IMR-90 (cell line): ENCODE measurements at regions not wholly inside any gene's neighbourhood (a gene's known extent, or its start where the extent isn't known, plus 50 kb on each side); places are given as distances from the start of the nearest gene placed in this dataset.
A peak's percentile ranks its signal among the peaks of the same experiment; 100 is the strongest.

Experiments used
- ATAC-seq: fragments of 200-7000 bp; cut with Tn5 transposase; 2 replicates; pipeline ENCODE4 v1.9.1; 2020; ENCODE audit warnings: low read depth, mild to moderate bottlenecking, moderate library complexity
- BruUV-seq: library from RNA; stranded (reverse); fragments of 400-500 nt; replicated peaks from 2 replicates; lab custom pipeline; 2021; lab: Mats Ljungman, UMichigan
- CTCF ChIA-PET: fragments of 300-600 bp; formaldehyde crosslinking; extraction: SDS; loops from one replicate; lab custom pipeline; 2021; ENCODE audit warnings: antibody characterized with exemption; lab: Yijun Ruan, JAX
- POLR2A ChIA-PET: fragments of 300-600 bp; sonication (Branson Sonifier 250); formaldehyde crosslinking; loops from one replicate; lab custom pipeline; 2022; ENCODE audit warnings: antibody characterized with exemption; ENCODE audit not compliant: unreplicated experiment; lab: Charles Lee
- DNase-seq: peaks from one replicate; pipeline ENCODE4 v3.0.0; 2013
- H2AFZ ChIP-seq: replicated peaks from 2 replicates; pipeline ENCODE3; 2013; ENCODE audit warnings: low read length, mild to moderate bottlenecking; ENCODE audit not compliant: poor library complexity
- H2AK5ac ChIP-seq: 2 replicates; pipeline ENCODE4 v1.6.1; 2013; ENCODE audit warnings: low read depth, low read length, inconsistent platforms
- H2AK9ac ChIP-seq: replicated peaks from 2 replicates; pipeline ENCODE3; 2013; ENCODE audit warnings: mild to moderate bottlenecking, low read depth, low read length, moderate library complexity; ENCODE audit not compliant: poor library complexity
- H2BK120ac ChIP-seq: 2 replicates; pipeline ENCODE4 v1.6.1; 2013; ENCODE audit warnings: low read depth, low read length, inconsistent platforms
- H2BK15ac ChIP-seq: 3 replicates; pipeline ENCODE4 v1.6.1; 2013; ENCODE audit warnings: low read depth, low read length, inconsistent platforms
- H2BK20ac ChIP-seq: 2 replicates; pipeline ENCODE4 v1.6.1; 2013; ENCODE audit warnings: low read depth, mild to moderate bottlenecking, inconsistent platforms, low read length, moderate library complexity
- H2BK5ac ChIP-seq: 2 replicates; pipeline ENCODE4 v1.6.1; 2013; ENCODE audit warnings: mild to moderate bottlenecking, low read depth, low read length, inconsistent platforms; ENCODE audit not compliant: poor library complexity, severe bottlenecking
- H3K14ac ChIP-seq: replicated peaks from 2 replicates; pipeline ENCODE4 v1.6.1; 2013; ENCODE audit warnings: low read depth, low read length, inconsistent platforms
- H3K18ac ChIP-seq: 2 replicates; pipeline ENCODE4 v1.6.1; 2013; ENCODE audit warnings: low read depth, low read length, control low read depth
- H3K23ac ChIP-seq: 2 replicates; pipeline ENCODE4 v1.6.1; 2013; ENCODE audit warnings: low read depth, low read length, inconsistent platforms
- H3K27ac ChIP-seq: 2 replicates; pipeline ENCODE4 v1.5.1; 2013; ENCODE audit warnings: mild to moderate bottlenecking, control low read depth, low read length; ENCODE audit not compliant: insufficient read depth
- H3K27me3 ChIP-seq: 2 replicates; pipeline ENCODE4 v1.6.1; 2013; ENCODE audit warnings: low read length; ENCODE audit not compliant: control insufficient read depth, insufficient read depth
- H3K36me3 ChIP-seq: 2 replicates; pipeline ENCODE4 v1.6.1; 2013; ENCODE audit warnings: low read length, mixed read lengths; ENCODE audit not compliant: control insufficient read depth, insufficient read depth
- H3K4ac ChIP-seq: 2 replicates; pipeline ENCODE4 v1.6.1; 2013; ENCODE audit warnings: low read depth, low read length, inconsistent platforms
- H3K4me1 ChIP-seq: 2 replicates; pipeline ENCODE4 v1.6.1; 2013; ENCODE audit warnings: low read length, mixed read lengths; ENCODE audit not compliant: control insufficient read depth, insufficient read depth
- H3K4me2 ChIP-seq: 2 replicates; pipeline ENCODE4 v1.6.1; 2013; ENCODE audit warnings: low read depth, mild to moderate bottlenecking, control low read depth, low read length, moderate library complexity
- H3K4me3 ChIP-seq: 2 replicates; pipeline ENCODE4 v1.5.1; 2013; ENCODE audit warnings: low read depth, mild to moderate bottlenecking, control low read depth, low read length, moderate library complexity; ENCODE audit not compliant: insufficient read depth
- H3K56ac ChIP-seq: 2 replicates; pipeline ENCODE4 v1.6.1; 2013; ENCODE audit warnings: low read length, inconsistent platforms; ENCODE audit not compliant: insufficient read depth; ENCODE audit errors: extremely low read depth
- H3K79me1 ChIP-seq, 2 experiments: 2 replicates each; pipeline ENCODE4 v1.6.1; 2013; ENCODE audit warnings: low read length in 2 of 2, inconsistent platforms in 1 of 2, low read depth in 1 of 2
- H3K9ac ChIP-seq: 2 replicates; pipeline ENCODE4 v1.6.1; 2013; ENCODE audit warnings: low read depth, low read length, control low read depth
- H3K9me1 ChIP-seq: 2 replicates; pipeline ENCODE4 v1.6.1; 2013; ENCODE audit warnings: low read length, inconsistent platforms; ENCODE audit not compliant: insufficient read depth
- H3K9me3 ChIP-seq: 2 replicates; pipeline ENCODE4 v1.6.1; 2013; ENCODE audit warnings: low read length; ENCODE audit not compliant: control insufficient read depth, insufficient read depth
- H4K20me1 ChIP-seq: 2 replicates; pipeline ENCODE4 v1.6.1; 2013; ENCODE audit warnings: low read length, inconsistent platforms; ENCODE audit not compliant: insufficient read depth
- H4K5ac ChIP-seq: 2 replicates; pipeline ENCODE4 v1.6.1; 2013; ENCODE audit warnings: mild to moderate bottlenecking, low read depth, low read length, control low read depth
- H4K8ac ChIP-seq, 2 experiments: 2 replicates each; pipeline ENCODE4 v1.6.1; 2013; ENCODE audit warnings: low read depth in 2 of 2, low read length in 2 of 2, control low read depth in 1 of 2, inconsistent platforms in 1 of 2
- H4K91ac ChIP-seq: 2 replicates; pipeline ENCODE4 v1.6.1; 2013; ENCODE audit warnings: low read depth, low read length, inconsistent platforms; ENCODE audit not compliant: insufficient read depth
- BHLHE40 ChIP-seq: fragments of 150-350 bp; IDR thresholded peaks from 2 replicates; pipeline ENCODE4 v1.6.1; 2016; ENCODE audit warnings: mild to moderate bottlenecking, low read depth, low read length
- CHD1 ChIP-seq: IDR thresholded peaks from 2 replicates; pipeline ENCODE4 v1.6.1; 2012; ENCODE audit warnings: low read depth, low read length, improper control_type of control experiment
- CTCF ChIP-seq: conservative IDR thresholded peaks from 2 replicates; pipeline ENCODE4 v1.5.1; 2012; ENCODE audit warnings: mild to moderate bottlenecking, low read depth, low read length, improper control_type of control experiment
- ELK1 ChIP-seq: fragments of 150-350 bp; IDR thresholded peaks from 2 replicates; pipeline ENCODE4 v1.6.1; 2016; ENCODE audit warnings: low read depth, mild to moderate bottlenecking, low read length, moderate library complexity, borderline replicate concordance
- MAZ ChIP-seq: IDR thresholded peaks from 2 replicates; pipeline ENCODE4 v1.6.1; 2012; ENCODE audit warnings: low read depth, mild to moderate bottlenecking, low read length, improper control_type of control experiment, moderate library complexity, borderline replicate concordance
- MXI1 ChIP-seq: IDR thresholded peaks from 2 replicates; pipeline ENCODE4 v1.6.1; 2012; ENCODE audit warnings: low read depth, mild to moderate bottlenecking, low read length, moderate library complexity, borderline replicate concordance
- NFE2L2 ChIP-seq: fragments of 150-350 bp; IDR thresholded peaks from 2 replicates; pipeline ENCODE4 v1.6.1; 2016; ENCODE audit warnings: low read depth, mild to moderate bottlenecking, low read length
- POLR2A ChIP-seq: IDR thresholded peaks from 2 replicates; pipeline ENCODE4 v1.6.1; 2012; ENCODE audit warnings: mild to moderate bottlenecking, low read depth, low read length
- RAD21 ChIP-seq: IDR thresholded peaks from 2 replicates; pipeline ENCODE4 v1.6.1; 2012; ENCODE audit warnings: low read length, improper control_type of control experiment
- RCOR1 ChIP-seq: IDR thresholded peaks from 2 replicates; pipeline ENCODE4 v1.6.1; 2012; ENCODE audit warnings: mild to moderate bottlenecking, low read length, improper control_type of control experiment; ENCODE audit not compliant: insufficient replicate concordance
- RFX5 ChIP-seq: IDR thresholded peaks from 2 replicates; pipeline ENCODE4 v1.8.0; 2012; ENCODE audit warnings: low read depth, mild to moderate bottlenecking, low read length, moderate library complexity
- SMC3 ChIP-seq: fragments of 150-350 bp; IDR thresholded peaks from 2 replicates; pipeline ENCODE4 v1.6.1; 2016; ENCODE audit warnings: low read depth, mild to moderate bottlenecking, antibody characterized with exemption, low read length, moderate library complexity
- USF2 ChIP-seq: fragments of 150-350 bp; IDR thresholded peaks from 2 replicates; pipeline ENCODE4 v1.6.1; 2017; ENCODE audit warnings: mild to moderate bottlenecking, antibody characterized with exemption, low read length, low read depth
- WGBS, 2 experiments: methylation state at CpG; one replicate each; pipeline versions ENCODE4 v1.1.5 to v1.1.7; 2013; ENCODE audit warnings: missing lambda C conversion rate in 2 of 2; ENCODE audit not compliant: insufficient read length in 1 of 2; ENCODE audit errors: extremely low coverage in 2 of 2; 5-methylcytosine and 5-hydroxymethylcytosine counted together
- dilution Hi-C: fragments of 300-500 bp; cut with HindIII; formaldehyde crosslinking; loops from one replicate; pipeline ENCODE4 v1.14.3; 2018; ENCODE audit warnings: low sequenced_read_pairs; ENCODE audit not compliant: unreplicated experiment
- in situ Hi-C: fragments of 300-500 bp; cut with MboI; formaldehyde crosslinking; loops from 3 replicates; pipeline ENCODE4 v1.14.3; 2019; ENCODE audit warnings: low sequenced_read_pairs, inconsistent platforms, mixed read lengths
- intact Hi-C: fragments of 100-400 bp; cut with micrococcal nuclease; formaldehyde crosslinking; loops from 2 replicates; pipeline ENCODE4 v1.10.0; 2022

GRCh38 chr2:54038835-54039234, 68.0 kb upstream of the PSME4 start:
- WGBS, 2 experiments = no CpG with 5 or more reads among the region's 1 CpG
- TF ChIP-seq MXI1 (no peak), POLR2A (no peak), MAZ (no peak), RCOR1 (no peak), ELK1 (no peak), CHD1 (no peak), RAD21 (no peak), USF2 (no peak), RFX5 (no peak), SMC3 (no peak), BHLHE40 (no peak), NFE2L2 (no peak), CTCF (no peak)
- no peak overlapping the region for H3K9ac ChIP-seq
- H2BK5ac ChIP-seq = no peak overlapping the region
- no peak overlapping the region for H3K56ac ChIP-seq
- H3K27ac ChIP-seq = no peak overlapping the region
- no peak overlapping the region for H4K5ac ChIP-seq
- H3K14ac ChIP-seq = no peak overlapping the region
- H3K27me3 ChIP-seq = no peaks in the 10 kb centered on the region
- peaks cover 0 to 4% of the 10 kb centered on the region in 2 experiments; a peak in 1 of 4 replicates for H3K79me1 ChIP-seq
- H4K8ac ChIP-seq = no peak overlapping the region
- no peak overlapping the region for H3K4me3 ChIP-seq
- H3K4me1 ChIP-seq = peaks cover 8% of the 10 kb centered on the region
- 0 out of 2 replicates have a peak overlapping the region, but pooled peaks have one; percentile 11 for H2AK5ac ChIP-seq
- H2BK120ac ChIP-seq = no peak overlapping the region
- POLR2A ChIA-PET = no interaction called here
- BruUV-seq = no TSS peak
- no peaks in the 10 kb centered on the region for H4K20me1 ChIP-seq
- no peaks in the 10 kb centered on the region for H3K9me3 ChIP-seq
- H2BK15ac ChIP-seq = no peak overlapping the region
- DNase-seq (no peak), ATAC-seq (no peak)
- in situ Hi-C loops (no loop called here), dilution Hi-C loops (no loop called here), intact Hi-C loops (no loop called here)
- no peak overlapping the region for H3K4ac ChIP-seq
- H3K18ac ChIP-seq = no peak overlapping the region
- peaks cover 5% of the 10 kb centered on the region; the same call in 1 of the 2 replicates for H3K9me1 ChIP-seq
- H2AFZ ChIP-seq = no peak overlapping the region
- H2AK9ac ChIP-seq = no peak overlapping the region
- no peak overlapping the region for H3K23ac ChIP-seq
- no peak overlapping the region for H4K91ac ChIP-seq
- no peak overlapping the region for H3K4me2 ChIP-seq
- CTCF ChIA-PET = interaction anchor here (1.2 kb wide), 1 partner anchor 68 kb away, joined by 3 read pairs; no protein-coding TSS in a partner anchor
- H3K36me3 ChIP-seq = no peaks in the 10 kb centered on the region
- H2BK20ac ChIP-seq = no peak overlapping the region
